HEK293T (cell line): ENCODE measurements at regions not wholly inside any gene's neighbourhood (a gene's known extent, or its start where the extent isn't known, plus 50 kb on each side); places are given as distances from the start of the nearest gene placed in this dataset.

ENCODE experiments used
- BHLHE40 ChIP-seq: fragments of 450-650 bp; IDR thresholded peaks from 2 replicates; pipeline ENCODE4 v1.6.1; 2016; ENCODE audit warnings: mild to moderate bottlenecking, moderate library complexity, borderline replicate concordance
- FOXA1 ChIP-seq: fragments of 450-650 bp; IDR thresholded peaks from 2 replicates; pipeline ENCODE4 v1.6.1; 2016; ENCODE audit warnings: mild to moderate bottlenecking

DNA sequence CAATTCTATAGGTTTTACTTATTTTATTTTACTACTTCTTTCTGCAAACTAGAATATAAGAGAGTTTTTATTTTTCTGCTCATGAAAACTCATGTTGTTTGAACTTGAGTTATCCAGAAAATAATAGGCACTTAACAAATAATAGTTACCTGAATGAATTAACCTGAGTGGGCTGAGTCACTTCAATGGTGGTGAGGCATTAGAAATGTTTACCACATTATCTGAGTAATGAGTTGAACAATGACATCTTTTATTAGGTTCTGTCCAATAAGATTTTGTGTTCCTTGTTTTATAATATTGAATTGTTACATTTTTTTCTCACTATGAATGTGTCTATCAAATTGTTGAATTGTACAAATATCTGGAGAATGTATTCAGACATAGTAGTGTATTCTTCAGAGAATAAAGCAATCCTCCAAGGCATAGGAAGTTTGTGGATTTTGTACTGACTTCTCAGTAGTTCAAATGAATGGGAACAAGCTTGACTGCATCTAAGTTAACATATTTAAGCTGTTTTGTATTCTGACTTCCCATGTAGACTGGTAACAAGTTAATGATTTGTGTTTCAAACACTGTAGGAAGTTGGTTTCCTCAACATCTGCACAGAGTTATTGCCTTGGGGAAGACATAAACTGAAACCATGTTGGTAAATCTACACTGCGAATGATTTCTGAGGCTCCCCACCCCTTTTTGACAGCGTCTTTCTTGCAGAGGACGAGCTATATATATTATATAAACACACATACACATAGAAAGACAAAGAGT is 1808.9 kb upstream of the TENM3 start:
- no peak for TF ChIP-seq BHLHE40
- TF ChIP-seq FOXA1, result no peak
